ENCODE measurements at regions not wholly inside any gene's neighbourhood (a gene's known extent, or its start where the extent isn't known, plus 50 kb on each side); places are given as distances from the start of the nearest gene placed in this dataset.

DNA sequence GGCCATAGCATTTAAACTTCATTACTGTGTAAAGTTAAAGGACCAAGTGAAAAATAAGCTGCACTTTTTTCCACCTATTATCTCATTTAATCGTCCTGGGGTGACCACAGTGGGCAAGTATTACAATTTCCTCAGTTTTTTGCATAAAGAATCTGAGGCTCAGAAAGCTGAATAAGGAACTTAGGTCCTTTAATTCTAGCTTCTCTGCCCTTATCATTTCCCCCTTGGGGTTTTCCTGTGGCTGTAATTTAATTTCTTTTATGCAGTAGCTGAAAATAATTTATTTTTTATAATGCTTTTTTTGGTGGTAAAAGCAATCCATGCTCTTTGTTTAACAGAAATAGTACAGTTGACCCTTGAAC is 59.8 kb upstream of the RCBTB2 start:
- ChIA-PET POLR2A (no interaction called here), SMC1A (ENCODE audit: uncharacterized antibody, unreplicated experiment) (interaction anchor here (0.6 to 6.2 kb wide), 6 partner anchors 8 to 258 kb away, joined by 3 to 46 read pairs (median 6); no protein-coding TSS in a partner anchor), CTCF (interaction anchor here (0.6 to 9.9 kb wide), 6 partner anchors 12 to 465 kb away, joined by 3 to 98 read pairs (median 4); no protein-coding TSS in a partner anchor), RAD21 (ENCODE audit: unreplicated experiment) (interaction anchor here (1.5 to 2.1 kb wide), 2 partner anchors 12 to 258 kb away, joined by 3 to 6 read pairs; no protein-coding TSS in a partner anchor)
- in situ Hi-C loops (cut with MboI) = no loop called here
- H3K9ac ChIP-seq (ENCODE audit: control insufficient read depth, insufficient read depth, low read length) = no peak overlapping the region
- DNase-seq (ENCODE audit: low read depth, low spot score) = no peak
- H3K9me3 ChIP-seq (replicated peaks; ENCODE audit: control insufficient read depth, insufficient read depth, low read length) = peaks cover 6% of the 10 kb centered on the region
- peaks cover 19% of the 10 kb centered on the region for H3K4me1 ChIP-seq (ENCODE audit: control insufficient read depth, insufficient read depth, low read length)
- TF ChIP-seq, protein P1, sequence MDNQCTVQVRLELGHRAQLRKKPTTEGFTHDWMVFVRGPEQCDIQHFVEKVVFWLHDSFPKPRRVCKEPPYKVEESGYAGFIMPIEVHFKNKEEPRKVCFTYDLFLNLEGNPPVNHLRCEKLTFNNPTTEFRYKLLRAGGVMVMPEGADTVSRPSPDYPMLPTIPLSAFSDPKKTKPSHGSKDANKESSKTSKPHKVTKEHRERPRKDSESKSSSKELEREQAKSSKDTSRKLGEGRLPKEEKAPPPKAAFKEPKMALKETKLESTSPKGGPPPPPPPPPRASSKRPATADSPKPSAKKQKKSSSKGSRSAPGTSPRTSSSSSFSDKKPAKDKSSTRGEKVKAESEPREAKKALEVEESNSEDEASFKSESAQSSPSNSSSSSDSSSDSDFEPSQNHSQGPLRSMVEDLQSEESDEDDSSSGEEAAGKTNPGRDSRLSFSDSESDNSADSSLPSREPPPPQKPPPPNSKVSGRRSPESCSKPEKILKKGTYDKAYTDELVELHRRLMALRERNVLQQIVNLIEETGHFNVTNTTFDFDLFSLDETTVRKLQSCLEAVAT (IDR thresholded peaks at IDR 0.05) = no peak
- no peaks in the 10 kb centered on the region for H3K27me3 ChIP-seq (replicated peaks in 1 of 2; ENCODE audit: control insufficient read depth in 2 of 2, insufficient read depth in 2 of 2, low read length in 1 of 2)
- H4K20me1 ChIP-seq (ENCODE audit: control insufficient read depth, insufficient read depth) = no peaks in the 10 kb centered on the region
- no peak overlapping the region for H2AFZ ChIP-seq (ENCODE audit: control insufficient read depth, low read depth, low read length)
- no peaks in the 10 kb centered on the region for H3K36me3 ChIP-seq (ENCODE audit: control insufficient read depth in 2 of 2, insufficient read depth in 2 of 2, low read length in 1 of 2)
- H3K27ac ChIP-seq (ENCODE audit: control insufficient read depth, insufficient read depth) = no peak overlapping the region
- no peak for FAIRE-seq
- H3K79me2 ChIP-seq (ENCODE audit: control insufficient read depth, insufficient read depth, low read length) = no peaks in the 10 kb centered on the region
- ATAC-seq = no peak
- intact Hi-C loops (cut with micrococcal nuclease; ENCODE audit: unreplicated experiment) = no loop called here
- WGBS (ENCODE audit: insufficient coverage, insufficient replicate concordance, low lambda C conversion rate, missing lambda C conversion rate) = 0% methylated on average over 1 of the region's 1 CpG
- no TSS peak for BruUV-seq (replicated peaks)
- no peak overlapping the region for H3K4me2 ChIP-seq (ENCODE audit: control insufficient read depth, insufficient read depth)
- no peak overlapping the region for H3K4me3 ChIP-seq

DNA sequence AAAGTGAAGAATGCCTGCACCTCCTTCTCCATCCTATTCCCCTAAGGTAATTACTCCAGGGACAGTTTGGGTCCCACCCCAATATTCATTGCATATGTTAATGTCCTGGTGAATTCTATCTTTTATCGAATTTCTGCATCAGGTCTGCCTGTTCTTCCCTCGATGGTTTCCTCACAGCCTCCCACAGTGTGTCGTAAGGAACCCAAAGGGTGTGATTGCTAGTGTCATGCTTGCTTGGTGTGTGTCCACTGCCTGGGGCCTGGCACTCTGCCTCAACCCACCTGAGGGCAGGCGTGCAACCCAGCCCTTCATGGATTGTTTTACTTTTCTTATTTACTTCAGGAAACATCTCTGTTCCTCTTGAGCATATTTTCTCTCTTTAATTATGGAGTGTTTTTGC is 60.2 kb upstream of the CYSLTR2 start:
- ATAC-seq = no peak
- in situ Hi-C loops (cut with MboI) = no loop called here
- FAIRE-seq = no peak
- Histone ChIP-seq H3K27ac (ENCODE audit: control insufficient read depth, insufficient read depth) (no peak overlapping the region), H3K9ac (ENCODE audit: control insufficient read depth, insufficient read depth, low read length) (no peak overlapping the region), H4K20me1 (ENCODE audit: control insufficient read depth, insufficient read depth) (no peaks in the 10 kb centered on the region), H3K9me3 (replicated peaks; ENCODE audit: control insufficient read depth, insufficient read depth, low read length) (peaks cover 3% of the 10 kb centered on the region; the same call in 2 of the 3 replicates), H3K27me3 (replicated peaks in 1 of 2; ENCODE audit: control insufficient read depth in 2 of 2, insufficient read depth in 2 of 2, low read length in 1 of 2) (no peaks in the 10 kb centered on the region; a peak in 1 of 4 replicates), H3K4me2 (ENCODE audit: control insufficient read depth, insufficient read depth) (no peak overlapping the region), H3K36me3 (ENCODE audit: control insufficient read depth in 2 of 2, insufficient read depth in 2 of 2, low read length in 1 of 2) (no peaks in the 10 kb centered on the region), H2AFZ (ENCODE audit: control insufficient read depth, low read depth, low read length) (no peak overlapping the region), H3K4me3 (no peak overlapping the region), H3K4me1 (ENCODE audit: control insufficient read depth, insufficient read depth, low read length) (peaks cover 19% of the 10 kb centered on the region), H3K79me2 (ENCODE audit: control insufficient read depth, insufficient read depth, low read length) (no peaks in the 10 kb centered on the region)
- RAD21 ChIA-PET (ENCODE audit: unreplicated experiment) = interaction anchor here (2.1 to 4.4 kb wide), 2 partner anchors 13 to 175 kb away, joined by 6 to 19 read pairs; no protein-coding TSS in a partner anchor
- intact Hi-C loops (cut with micrococcal nuclease; ENCODE audit: unreplicated experiment) = no loop called here
- no peak for DNase-seq (ENCODE audit: low read depth, low spot score)
- WGBS (ENCODE audit: insufficient coverage, insufficient replicate concordance, low lambda C conversion rate, missing lambda C conversion rate) = 96% methylated on average over 4 of the region's 4 CpGs
- CTCF ChIA-PET = interaction anchor here (1.2 to 9.9 kb wide), 5 partner anchors 13 to 260 kb away, joined by 3 to 98 read pairs (median 9); no protein-coding TSS in a partner anchor
- BruUV-seq (replicated peaks) = no TSS peak
- SMC1A ChIA-PET (ENCODE audit: uncharacterized antibody, unreplicated experiment) = interaction anchor here (1.0 to 6.2 kb wide), 4 partner anchors 14 to 192 kb away, joined by 4 to 46 read pairs (median 6); no protein-coding TSS in a partner anchor
- POLR2A ChIA-PET = no interaction called here
- TF ChIP-seq RCOR1 (conservative IDR thresholded peaks at IDR 0.05; ENCODE audit: low read depth, low read length) = no peak
- TF ChIP-seq CHD1 (IDR thresholded peaks at IDR 0.05; ENCODE audit: low read depth, low read length) = no peak
- TF ChIP-seq, protein P2, sequence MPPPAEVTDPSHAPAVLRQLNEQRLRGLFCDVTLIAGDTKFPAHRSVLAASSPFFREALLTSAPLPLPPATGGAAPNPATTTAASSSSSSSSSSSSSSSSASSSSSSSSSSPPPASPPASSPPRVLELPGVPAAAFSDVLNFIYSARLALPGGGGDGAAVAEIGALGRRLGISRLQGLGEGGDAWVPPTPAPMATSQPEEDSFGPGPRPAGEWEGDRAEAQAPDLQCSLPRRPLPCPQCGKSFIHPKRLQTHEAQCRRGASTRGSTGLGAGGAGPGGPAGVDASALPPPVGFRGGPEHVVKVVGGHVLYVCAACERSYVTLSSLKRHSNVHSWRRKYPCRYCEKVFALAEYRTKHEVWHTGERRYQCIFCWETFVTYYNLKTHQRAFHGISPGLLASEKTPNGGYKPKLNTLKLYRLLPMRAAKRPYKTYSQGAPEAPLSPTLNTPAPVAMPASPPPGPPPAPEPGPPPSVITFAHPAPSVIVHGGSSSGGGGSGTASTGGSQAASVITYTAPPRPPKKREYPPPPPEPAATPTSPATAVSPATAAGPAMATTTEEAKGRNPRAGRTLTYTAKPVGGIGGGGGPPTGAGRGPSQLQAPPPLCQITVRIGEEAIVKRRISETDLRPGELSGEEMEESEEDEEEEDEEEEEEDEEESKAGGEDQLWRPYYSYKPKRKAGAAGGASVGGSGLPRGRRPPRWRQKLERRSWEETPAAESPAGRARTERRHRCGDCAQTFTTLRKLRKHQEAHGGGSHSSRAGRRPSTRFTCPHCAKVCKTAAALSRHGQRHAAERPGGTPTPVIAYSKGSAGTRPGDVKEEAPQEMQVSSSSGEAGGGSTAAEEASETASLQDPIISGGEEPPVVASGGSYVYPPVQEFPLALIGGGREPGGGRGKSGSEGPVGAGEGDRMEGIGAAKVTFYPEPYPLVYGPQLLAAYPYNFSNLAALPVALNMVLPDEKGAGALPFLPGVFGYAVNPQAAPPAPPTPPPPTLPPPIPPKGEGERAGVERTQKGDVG (CRISPR knock-in tag; IDR thresholded peaks at IDR 0.05) = no peak
- TF ChIP-seq, protein P1 (IDR thresholded peaks at IDR 0.05) = no peak
- no peak for TF ChIP-seq BACH1 (IDR thresholded peaks at IDR 0.05; ENCODE audit: borderline replicate concordance)
- TF ChIP-seq KLF5 (IDR thresholded peaks at IDR 0.05; ENCODE audit: partially characterized antibody) = no peak
- no peak for TF ChIP-seq YY1 (IDR thresholded peaks at IDR 0.05; ENCODE audit: low read depth, low read length)
- no peak for TF ChIP-seq ETV6 (conservative IDR thresholded peaks at IDR 0.05 in 1 of 2, IDR thresholded peaks at IDR 0.05 in 1 of 2; ENCODE audit: borderline replicate concordance in 1 of 2, low read depth in 1 of 2)
